HepG2 (cell line): ENCODE measurements at regions not wholly inside any gene's neighbourhood (a gene's known extent, or its start where the extent isn't known, plus 50 kb on each side); places are given as distances from the start of the nearest gene placed in this dataset.

Experiments
- ATAC-seq: fragments of 200-7000 bp; cut with Tn5 transposase; 3 replicates; pipeline ENCODE4 v1.9.1; 2020; ENCODE audit warnings: mild to moderate bottlenecking, moderate library complexity
- BruUV-seq: library from RNA; stranded (reverse); fragments of 400-500 nt; replicated peaks from 2 replicates; lab custom pipeline; 2021; lab: Mats Ljungman, UMichigan
- CTCF ChIA-PET: fragments of 300-600 bp; formaldehyde crosslinking; extraction: SDS; loops from one replicate; lab custom pipeline; 2021; ENCODE audit warnings: low total read pairs, inconsistent platforms, low intra/inter-chr PET ratio; lab: Yijun Ruan, JAX
- POLR2A ChIA-PET: fragments of 350-600 bp; sonication (Branson Sonifier 250); formaldehyde crosslinking; loops from one replicate; lab custom pipeline; 2020; ENCODE audit warnings: antibody characterized with exemption, inconsistent platforms; lab: Yijun Ruan, JAX
- DNase-seq: peaks from one replicate; pipeline ENCODE4 v3.0.0-alpha.2; 2015; ENCODE audit warnings: low spot score
- FAIRE-seq: peaks from 3 replicates; lab custom pipeline; 2011; peaks lifted over from hg19 to GRCh38; lab: Jason Lieb, UNC
- H2AFZ ChIP-seq: one replicate; pipeline ENCODE4 v1.6.1; 2011; ENCODE audit warnings: low read length, inconsistent platforms
- H3K27ac ChIP-seq: fragments of 300-600 bp; 3 replicates; pipeline ENCODE4 v1.8.0; 2011; ENCODE audit warnings: mixed run types, mild to moderate bottlenecking, mixed read lengths, low read length, inconsistent platforms; ENCODE audit not compliant: insufficient read depth; ENCODE audit errors: extremely low read length
- H3K27me3 ChIP-seq, 2 experiments: fragments of 200-600 bp in 1 of 2; 2 replicates in 1 of 2; 3 replicates in 1 of 2; pipeline versions ENCODE4 v1.6.0 to v1.8.0; 2011; ENCODE audit warnings: low read length in 2 of 2, mild to moderate bottlenecking in 2 of 2, moderate library complexity in 2 of 2, inconsistent platforms in 1 of 2; ENCODE audit not compliant: insufficient read depth in 2 of 2, control insufficient read depth in 1 of 2
- H3K36me3 ChIP-seq, 2 experiments: fragments of 200-600 bp in 1 of 2; replicated peaks in 1 of 2; 2 replicates in 1 of 2; 3 replicates in 1 of 2; pipeline versions ENCODE4 v1.5.1 to v1.8.0; 2011; ENCODE audit warnings: low read length in 2 of 2, inconsistent platforms in 1 of 2; ENCODE audit not compliant: insufficient read depth in 2 of 2, control insufficient read depth in 1 of 2
- H3K4me1 ChIP-seq: 2 replicates; pipeline ENCODE4 v1.5.1; 2012; ENCODE audit warnings: low read length, inconsistent platforms; ENCODE audit not compliant: insufficient read depth
- H3K4me2 ChIP-seq: 2 replicates; pipeline ENCODE4 v1.6.0; 2011; ENCODE audit warnings: low read depth, low read length, inconsistent platforms
- H3K4me3 ChIP-seq, 3 experiments: fragments of 200-600 bp in 1 of 3; sonication (generic), shearing (Covaris generic) in 1 of 3; replicated peaks in 1 of 3; 2 replicates each; pipeline ENCODE4 v1.5.1; 2011 to 2016; ENCODE audit warnings: low read length in 3 of 3, inconsistent platforms in 2 of 3, low read depth in 2 of 3, mild to moderate bottlenecking in 2 of 3, control low read depth in 1 of 3, mixed read lengths in 1 of 3; ENCODE audit not compliant: insufficient read depth in 1 of 3
- H3K79me2 ChIP-seq: one replicate; pipeline ENCODE4 v1.6.1; 2011; ENCODE audit warnings: low read length, inconsistent platforms; ENCODE audit not compliant: insufficient read depth
- H3K9ac ChIP-seq: 2 replicates; pipeline ENCODE4 v1.6.0; 2011; ENCODE audit warnings: mild to moderate bottlenecking, low read depth, low read length, inconsistent platforms; ENCODE audit not compliant: insufficient read depth
- H3K9me3 ChIP-seq: 2 replicates; pipeline ENCODE4 v1.5.1; 2012; ENCODE audit warnings: mild to moderate bottlenecking, low read length
- H4K20me1 ChIP-seq: 2 replicates; pipeline ENCODE4 v1.6.0; 2011; ENCODE audit warnings: inconsistent platforms, mild to moderate bottlenecking, low read length, moderate library complexity; ENCODE audit not compliant: insufficient read depth
- FOXO1 ChIP-seq: sonication (generic); formaldehyde crosslinking; IDR thresholded peaks from 2 replicates; pipeline ENCODE4 v1.4.0; 2020; ENCODE audit warnings: missing genetic modification reagents
- LCORL ChIP-seq, 2 experiments: fragments of 450-650 bp in 1 of 2; sonication (generic) in 1 of 2; formaldehyde crosslinking in 1 of 2; IDR thresholded peaks; 2 replicates each; pipeline versions ENCODE4 v1.5.0 to v1.6.1; 2017 to 2020; ENCODE audit warnings: antibody characterized with exemption in 1 of 2, missing genetic modification reagents in 1 of 2
- POLR2AphosphoS5 ChIP-seq: IDR thresholded peaks from 2 replicates; pipeline ENCODE4 v1.6.1; 2012; ENCODE audit warnings: low read depth, low read length
- TP53 ChIP-seq: sonication (generic); formaldehyde crosslinking; conservative IDR thresholded peaks from 2 replicates; pipeline ENCODE4 v1.4.0; 2020; ENCODE audit warnings: missing genetic modification reagents
- ZNF333 ChIP-seq: sonication (generic); formaldehyde crosslinking; IDR thresholded peaks from 2 replicates; pipeline ENCODE4 v1.4.0; 2020; ENCODE audit warnings: mild to moderate bottlenecking, missing genetic modification reagents, borderline replicate concordance
- ZNF782 ChIP-seq: sonication (generic); formaldehyde crosslinking; IDR thresholded peaks from 2 replicates; pipeline ENCODE4 v1.4.0; 2020; ENCODE audit warnings: missing genetic modification reagents, mild to moderate bottlenecking, borderline replicate concordance
- WGBS: methylation state at CpG from one replicate; pipeline ENCODE4 v1.1.6; 2017; ENCODE audit warnings: low lambda C conversion rate; 5-methylcytosine and 5-hydroxymethylcytosine counted together
- in situ Hi-C: cut with HindIII; loops from 2 replicates; pipeline ENCODE4 v1.10.0; 2017; ENCODE audit warnings: low pct_unique_long_range_greater_than_20kb; ENCODE audit not compliant: extremely low pct_ligation_motif_present
- intact Hi-C: fragments of 100-400 bp; cut with micrococcal nuclease; formaldehyde crosslinking; loops from one replicate; pipeline ENCODE4 v1.10.0; 2022; ENCODE audit not compliant: unreplicated experiment
- TF ChIP-seq, protein P1 (sequence below): sonication (generic); formaldehyde crosslinking; IDR thresholded peaks from 2 replicates; pipeline ENCODE4 v1.5.0; 2020; ENCODE audit warnings: mild to moderate bottlenecking, missing genetic modification reagents

DNA sequence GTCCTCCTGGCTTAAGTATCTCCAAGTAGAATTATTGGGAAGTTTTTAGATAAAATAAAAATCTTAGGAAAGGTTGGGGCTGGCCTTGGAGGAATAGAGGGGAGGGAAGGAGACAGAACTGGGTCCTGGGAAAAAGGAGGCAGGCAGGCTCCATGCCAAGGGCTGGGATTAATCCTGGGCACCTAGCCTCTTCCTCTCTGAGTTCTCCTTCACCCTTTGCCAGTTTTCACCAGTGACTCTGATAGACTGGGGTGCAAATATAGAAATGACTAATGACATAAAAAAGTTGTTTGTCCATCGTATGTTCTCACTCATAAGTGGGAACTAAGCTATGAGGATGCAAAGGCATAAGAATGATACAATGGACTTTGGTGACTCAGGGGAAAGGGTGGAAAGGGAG, 81.9 kb downstream of the RMI1 start:
- no peaks in the 10 kb centered on the region for H4K20me1 ChIP-seq
- intact Hi-C loops (no loop called here), in situ Hi-C loops (no loop called here)
- BruUV-seq, result no TSS peak
- TF ChIP-seq LCORL (IDR thresholded peaks at IDR 0.05) (no peak), LCORL (CRISPR knock-in tag; IDR thresholded peaks at IDR 0.05) (no peak), POLR2AphosphoS5 (no peak)
- H2AFZ ChIP-seq, result no peak overlapping the region
- H3K4me2 ChIP-seq, result no peak overlapping the region
- ATAC-seq (no peak), FAIRE-seq (no peak), DNase-seq (no peak)
- H3K27me3 ChIP-seq, result peaks cover 0 to 10% of the 10 kb centered on the region in 2 experiments; a peak in 1 of 5 replicates
- no peak overlapping the region for H3K4me3 ChIP-seq
- H3K27ac ChIP-seq, result no peak overlapping the region
- H3K79me2 ChIP-seq, result no peaks in the 10 kb centered on the region
- no peaks in the 10 kb centered on the region for H3K36me3 ChIP-seq
- no peak overlapping the region for H3K9ac ChIP-seq
- POLR2A ChIA-PET, result no interaction called here
- 0% methylated on average over 1 of the region's 1 CpG for WGBS
- no peaks in the 10 kb centered on the region for H3K9me3 ChIP-seq
- H3K4me1 ChIP-seq, result no peaks in the 10 kb centered on the region
- CTCF ChIA-PET, result no interaction called here

DNA sequence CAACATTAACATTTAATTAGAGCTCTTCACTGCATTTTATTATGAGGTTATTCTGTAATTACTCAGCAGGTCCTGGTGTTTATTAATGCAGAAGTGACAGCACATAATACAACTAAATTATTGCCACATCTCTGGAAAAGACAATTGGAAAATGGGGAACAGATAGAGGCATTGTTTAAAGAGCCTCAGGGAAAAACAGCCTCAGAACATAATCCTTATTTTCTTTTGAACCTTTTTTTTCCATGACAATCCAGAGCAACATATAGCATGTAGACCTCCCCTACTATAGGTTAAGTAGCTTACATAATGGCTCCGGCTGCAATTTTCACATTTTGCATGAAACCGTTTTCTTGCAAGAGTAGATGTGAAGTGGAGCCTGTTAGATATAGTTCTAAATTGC, 87.2 kb downstream of the RMI1 start:
- Histone ChIP-seq H4K20me1 (no peaks in the 10 kb centered on the region), H3K9ac (no peak overlapping the region), H3K79me2 (no peaks in the 10 kb centered on the region), H3K4me2 (no peak overlapping the region), H3K36me3 (no peaks in the 10 kb centered on the region), H3K9me3 (no peaks in the 10 kb centered on the region), H3K4me3 (no peak overlapping the region), H3K27ac (no peak overlapping the region), H3K27me3 (peaks cover 0 to 4% of the 10 kb centered on the region in 2 experiments; a peak in 2 of 5 replicates), H3K4me1 (no peaks in the 10 kb centered on the region), H2AFZ (no peak overlapping the region)
- BruUV-seq, result no TSS peak
- 68% methylated on average over 2 of the region's 2 CpGs for WGBS
- ChIA-PET POLR2A (no interaction called here), CTCF (no interaction called here)
- TF ChIP-seq ZNF782 (CRISPR knock-in tag) (no peak), TP53 (CRISPR knock-in tag) (no peak), FOXO1 (no peak), ZNF333 (CRISPR knock-in tag) (no peak)
- TF ChIP-seq, protein P1, sequence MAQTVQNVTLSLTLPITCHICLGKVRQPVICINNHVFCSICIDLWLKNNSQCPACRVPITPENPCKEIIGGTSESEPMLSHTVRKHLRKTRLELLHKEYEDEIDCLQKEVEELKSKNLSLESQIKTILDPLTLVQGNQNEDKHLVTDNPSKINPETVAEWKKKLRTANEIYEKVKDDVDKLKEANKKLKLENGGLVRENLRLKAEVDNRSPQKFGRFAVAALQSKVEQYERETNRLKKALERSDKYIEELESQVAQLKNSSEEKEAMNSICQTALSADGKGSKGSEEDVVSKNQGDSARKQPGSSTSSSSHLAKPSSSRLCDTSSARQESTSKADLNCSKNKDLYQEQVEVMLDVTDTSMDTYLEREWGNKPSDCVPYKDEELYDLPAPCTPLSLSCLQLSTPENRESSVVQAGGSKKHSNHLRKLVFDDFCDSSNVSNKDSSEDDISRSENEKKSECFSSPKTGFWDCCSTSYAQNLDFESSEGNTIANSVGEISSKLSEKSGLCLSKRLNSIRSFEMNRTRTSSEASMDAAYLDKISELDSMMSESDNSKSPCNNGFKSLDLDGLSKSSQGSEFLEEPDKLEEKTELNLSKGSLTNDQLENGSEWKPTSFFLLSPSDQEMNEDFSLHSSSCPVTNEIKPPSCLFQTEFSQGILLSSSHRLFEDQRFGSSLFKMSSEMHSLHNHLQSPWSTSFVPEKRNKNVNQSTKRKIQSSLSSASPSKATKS (CRISPR knock-in tag), result no peak
- no peak for DNase-seq
- in situ Hi-C loops, result no loop called here
- no peak for ATAC-seq
- no peak for FAIRE-seq
- intact Hi-C loops, result no loop called here
